ENCODE measurements at regions not wholly inside any gene's neighbourhood (a gene's known extent, or its start where the extent isn't known, plus 50 kb on each side); places are given as distances from the start of the nearest gene placed in this dataset.

DNA sequence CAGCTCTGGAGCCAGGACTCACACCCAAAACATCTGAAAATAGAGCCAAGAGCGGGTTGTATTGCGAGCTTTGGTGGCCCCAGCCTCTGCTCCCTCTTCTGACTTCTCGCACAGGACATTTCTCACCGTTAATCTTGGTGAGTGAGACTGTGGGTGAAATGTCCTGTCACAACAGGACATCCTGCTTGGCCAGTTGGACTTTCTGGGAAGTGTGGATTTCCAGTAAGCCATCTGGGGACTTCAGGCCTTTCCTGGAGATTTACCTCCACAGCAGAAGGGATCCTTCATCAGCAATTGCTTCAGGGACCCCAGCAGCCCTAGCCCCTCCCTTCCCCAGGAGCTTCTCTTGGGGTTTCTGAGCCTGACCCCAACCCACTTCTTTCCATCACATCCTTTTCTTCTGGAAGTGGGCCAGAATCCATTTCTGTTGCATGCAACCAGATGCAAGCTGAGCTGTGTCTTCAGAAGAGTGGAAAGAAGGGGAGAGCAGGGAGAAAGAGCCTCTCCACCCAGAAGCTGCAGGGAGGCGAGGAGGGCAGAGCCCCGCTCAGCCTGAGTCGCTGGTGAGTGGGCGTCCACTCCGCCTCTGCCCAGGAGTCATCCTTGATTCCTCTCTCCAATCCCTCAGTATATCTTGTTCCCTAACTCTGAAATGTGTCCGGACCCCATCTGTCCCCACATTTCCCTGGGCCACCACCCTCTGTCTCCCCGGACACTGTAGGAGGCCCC lies 50.3 kb upstream of the GADD45G start:
- DNase-seq (ENCODE audit: low read depth), result no peak
- TF ChIP-seq, protein P1, sequence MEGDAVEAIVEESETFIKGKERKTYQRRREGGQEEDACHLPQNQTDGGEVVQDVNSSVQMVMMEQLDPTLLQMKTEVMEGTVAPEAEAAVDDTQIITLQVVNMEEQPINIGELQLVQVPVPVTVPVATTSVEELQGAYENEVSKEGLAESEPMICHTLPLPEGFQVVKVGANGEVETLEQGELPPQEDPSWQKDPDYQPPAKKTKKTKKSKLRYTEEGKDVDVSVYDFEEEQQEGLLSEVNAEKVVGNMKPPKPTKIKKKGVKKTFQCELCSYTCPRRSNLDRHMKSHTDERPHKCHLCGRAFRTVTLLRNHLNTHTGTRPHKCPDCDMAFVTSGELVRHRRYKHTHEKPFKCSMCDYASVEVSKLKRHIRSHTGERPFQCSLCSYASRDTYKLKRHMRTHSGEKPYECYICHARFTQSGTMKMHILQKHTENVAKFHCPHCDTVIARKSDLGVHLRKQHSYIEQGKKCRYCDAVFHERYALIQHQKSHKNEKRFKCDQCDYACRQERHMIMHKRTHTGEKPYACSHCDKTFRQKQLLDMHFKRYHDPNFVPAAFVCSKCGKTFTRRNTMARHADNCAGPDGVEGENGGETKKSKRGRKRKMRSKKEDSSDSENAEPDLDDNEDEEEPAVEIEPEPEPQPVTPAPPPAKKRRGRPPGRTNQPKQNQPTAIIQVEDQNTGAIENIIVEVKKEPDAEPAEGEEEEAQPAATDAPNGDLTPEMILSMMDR (IDR thresholded peaks at IDR 0.05; ENCODE audit: insufficient read depth, low read depth, low read length, missing control alignments), result no peak
- H3K4me3 ChIP-seq (ENCODE audit: low read depth, low read length), result no peak overlapping the region

DNA sequence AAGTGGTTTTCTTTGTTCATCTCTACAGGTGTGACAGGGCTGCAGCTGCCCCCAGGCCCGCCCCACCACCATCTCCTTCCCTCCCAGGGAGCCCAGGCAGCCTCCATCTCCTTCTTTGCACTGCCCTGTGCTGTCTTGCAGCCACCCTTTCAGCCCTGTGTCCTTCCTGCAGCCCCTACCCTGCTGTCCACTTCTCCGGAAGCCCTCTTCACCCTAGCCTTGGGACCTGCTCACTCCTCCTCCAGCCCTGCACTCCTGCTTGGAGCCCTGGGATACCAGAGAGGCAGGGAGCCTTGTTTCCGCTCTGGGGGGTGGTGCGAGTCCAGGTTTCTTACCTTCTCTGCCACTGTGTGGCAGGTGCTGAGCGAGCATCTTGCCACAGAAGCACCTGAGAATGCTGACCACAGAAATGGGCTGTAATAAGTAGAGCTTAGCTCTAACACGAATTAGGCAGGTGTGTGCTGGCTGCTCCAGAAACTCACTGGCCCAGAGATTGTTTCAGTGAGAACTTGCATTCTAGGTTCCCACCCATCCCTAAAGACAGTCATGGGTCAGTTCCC lies 51.3 kb upstream of the GADD45G start:
- TF ChIP-seq, protein P1 (IDR thresholded peaks at IDR 0.05; ENCODE audit: insufficient read depth, low read depth, low read length, missing control alignments), result no peak
- DNase-seq (ENCODE audit: low read depth), result peak; percentile 36
- H3K4me3 ChIP-seq (ENCODE audit: low read depth, low read length), result no peak overlapping the region

DNA sequence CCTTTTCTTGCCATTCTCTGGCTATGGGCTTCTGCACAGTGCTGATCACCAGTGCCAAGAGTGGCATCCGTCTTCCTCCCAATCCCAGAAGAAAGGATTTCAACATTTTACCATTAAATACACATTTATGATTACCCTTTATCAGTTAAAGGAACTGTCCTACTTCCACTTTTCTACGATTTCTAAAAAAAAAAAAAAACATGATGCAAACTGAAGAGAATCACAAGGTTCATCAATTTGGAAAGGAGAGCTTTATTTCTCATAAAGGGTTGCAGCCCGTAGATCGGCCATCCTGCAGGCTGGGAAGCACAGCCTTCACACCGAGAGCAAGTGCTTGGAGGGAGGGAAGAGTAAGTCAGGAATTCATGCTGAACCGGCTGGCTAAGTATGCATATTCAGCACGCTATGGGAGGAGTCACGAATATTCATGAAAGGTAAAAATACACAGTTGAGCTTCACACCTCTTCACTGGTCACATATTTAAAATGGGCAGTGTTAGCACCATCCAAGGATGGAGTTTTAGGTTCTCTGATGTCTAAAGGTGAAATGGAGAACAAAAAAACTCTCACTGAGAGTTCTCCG lies 52.5 kb upstream of the SEMA4D start:
- H3K4me3 ChIP-seq (ENCODE audit: low read depth, low read length), result no peak overlapping the region
- no peak for DNase-seq (ENCODE audit: low read depth)
- TF ChIP-seq, protein P1 (IDR thresholded peaks at IDR 0.05; ENCODE audit: insufficient read depth, low read depth, low read length, missing control alignments), result no peak

DNA sequence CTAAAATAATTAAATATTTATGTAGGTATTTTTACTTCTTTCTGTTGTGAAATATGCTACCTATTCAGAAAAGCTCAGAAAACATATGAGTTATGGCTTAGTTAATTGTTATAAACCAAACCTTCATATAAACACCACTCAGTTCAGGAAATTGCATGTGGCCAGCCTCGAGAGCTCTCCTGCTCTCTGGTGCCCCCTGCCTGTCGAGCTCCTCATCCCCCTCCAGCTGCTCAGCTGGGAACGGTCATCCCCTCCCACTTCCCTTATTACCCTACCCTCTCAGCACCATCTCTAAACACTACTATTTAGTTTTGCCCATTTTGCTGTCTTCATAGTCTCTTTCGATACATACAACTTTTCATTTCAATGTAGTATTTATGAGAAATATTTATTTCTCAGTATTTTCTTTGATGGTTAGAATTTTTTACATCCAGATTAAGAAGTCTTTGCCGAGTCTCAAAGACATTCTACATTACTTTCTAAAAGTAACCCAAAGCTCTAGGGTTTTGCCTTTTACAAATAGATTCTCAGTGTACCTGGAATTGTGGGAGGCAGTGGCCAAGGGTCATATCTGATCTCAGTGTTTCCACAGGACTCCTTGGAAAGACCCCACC lies 51.2 kb upstream of the SEMA4D start:
- DNase-seq (ENCODE audit: low read depth), result peak; percentile 86
- no peak overlapping the region for H3K4me3 ChIP-seq (ENCODE audit: low read depth, low read length)
- TF ChIP-seq, protein P1 (IDR thresholded peaks at IDR 0.05; ENCODE audit: insufficient read depth, low read depth, low read length, missing control alignments), result peak; percentile 96

DNA sequence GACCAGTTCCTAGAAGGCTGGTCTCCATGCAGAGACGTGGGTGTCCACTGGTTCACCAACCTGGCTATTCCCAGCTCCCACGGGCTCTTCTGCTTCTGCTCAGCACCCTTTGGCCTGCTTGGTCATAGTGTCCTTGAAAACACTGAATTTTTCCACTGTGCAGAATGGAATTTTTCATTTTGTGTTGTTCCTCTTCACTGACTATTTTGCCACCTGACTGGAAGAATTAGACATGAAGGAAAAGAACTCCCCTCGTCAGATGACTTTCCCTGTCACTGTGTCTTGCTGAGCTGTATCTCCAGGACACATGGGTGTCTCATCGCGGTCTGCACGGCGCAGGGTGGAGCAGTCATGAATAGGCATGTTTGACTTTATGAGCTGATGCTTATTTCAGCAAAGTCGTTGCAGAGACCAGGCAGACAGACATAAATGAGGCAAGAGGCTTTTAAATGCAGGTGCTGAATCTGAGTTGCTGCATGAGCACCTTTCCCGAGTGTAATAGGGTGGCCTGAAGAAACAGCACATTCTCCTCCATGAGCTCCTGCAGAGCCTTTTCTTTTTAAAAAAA lies 50.2 kb upstream of the SEMA4D start:
- no peak overlapping the region for H3K4me3 ChIP-seq (ENCODE audit: low read depth, low read length)
- TF ChIP-seq, protein P1 (IDR thresholded peaks at IDR 0.05; ENCODE audit: insufficient read depth, low read depth, low read length, missing control alignments), result no peak
- DNase-seq (ENCODE audit: low read depth), result no peak
